HFF-Myc (cell line): ENCODE measurements at regions not wholly inside any gene's neighbourhood (a gene's known extent, or its start where the extent isn't known, plus 50 kb on each side); places are given as distances from the start of the nearest gene placed in this dataset.

Experiments
- DNase-seq: peaks from one replicate; pipeline ENCODE4 v3.0.0-alpha.2; 2011; ENCODE audit warnings: low read depth; ENCODE audit errors: extremely low read depth
- H3K4me3 ChIP-seq: replicated peaks from 2 replicates; pipeline ENCODE4 v1.5.1; 2011; ENCODE audit warnings: low read depth, mild to moderate bottlenecking, control low read depth, low read length
- TF ChIP-seq, protein P1 (sequence below): IDR thresholded peaks from 2 replicates; pipeline ENCODE4 v1.5.1; 2012; ENCODE audit warnings: mild to moderate bottlenecking, low read depth, low read length, control low read depth; ENCODE audit errors: missing control alignments

DNA sequence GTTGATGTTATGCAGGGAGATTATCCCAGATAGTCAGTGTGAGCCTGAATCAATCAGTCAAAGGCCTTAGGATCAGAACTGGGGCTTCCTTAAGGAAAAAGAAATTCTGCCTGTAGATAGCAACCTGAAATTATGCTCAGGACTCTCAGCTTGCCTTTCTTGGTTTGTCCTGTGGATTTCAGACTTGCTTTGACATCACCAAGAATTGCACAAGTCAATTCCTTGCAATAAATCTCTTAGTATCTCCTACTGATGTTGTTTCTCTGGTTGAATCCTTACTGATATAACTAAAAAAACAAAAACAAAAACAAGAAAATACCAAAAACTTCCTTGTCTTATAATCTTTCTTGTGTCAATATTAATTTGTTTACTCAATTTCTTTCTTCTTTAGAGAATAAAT is 258.9 kb upstream of the TCF21 start:
- no peak overlapping the region for H3K4me3 ChIP-seq
- no peak for DNase-seq
- TF ChIP-seq, protein P1, sequence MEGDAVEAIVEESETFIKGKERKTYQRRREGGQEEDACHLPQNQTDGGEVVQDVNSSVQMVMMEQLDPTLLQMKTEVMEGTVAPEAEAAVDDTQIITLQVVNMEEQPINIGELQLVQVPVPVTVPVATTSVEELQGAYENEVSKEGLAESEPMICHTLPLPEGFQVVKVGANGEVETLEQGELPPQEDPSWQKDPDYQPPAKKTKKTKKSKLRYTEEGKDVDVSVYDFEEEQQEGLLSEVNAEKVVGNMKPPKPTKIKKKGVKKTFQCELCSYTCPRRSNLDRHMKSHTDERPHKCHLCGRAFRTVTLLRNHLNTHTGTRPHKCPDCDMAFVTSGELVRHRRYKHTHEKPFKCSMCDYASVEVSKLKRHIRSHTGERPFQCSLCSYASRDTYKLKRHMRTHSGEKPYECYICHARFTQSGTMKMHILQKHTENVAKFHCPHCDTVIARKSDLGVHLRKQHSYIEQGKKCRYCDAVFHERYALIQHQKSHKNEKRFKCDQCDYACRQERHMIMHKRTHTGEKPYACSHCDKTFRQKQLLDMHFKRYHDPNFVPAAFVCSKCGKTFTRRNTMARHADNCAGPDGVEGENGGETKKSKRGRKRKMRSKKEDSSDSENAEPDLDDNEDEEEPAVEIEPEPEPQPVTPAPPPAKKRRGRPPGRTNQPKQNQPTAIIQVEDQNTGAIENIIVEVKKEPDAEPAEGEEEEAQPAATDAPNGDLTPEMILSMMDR, result no peak

GRCh38 chr6:133630651-133631050 is 258.3 kb upstream of the TCF21 start:
- no peak overlapping the region for H3K4me3 ChIP-seq
- TF ChIP-seq, protein P1, result no peak
- no peak for DNase-seq

- TF ChIP-seq, protein P1, result no peak
- no peak for DNase-seq
- no peak overlapping the region for H3K4me3 ChIP-seq
Measured at GRCh38 chr6:133631421-133631820, 257.5 kb upstream of the TCF21 start.

- TF ChIP-seq, protein P1, result no peak
- no peak for DNase-seq
- no peak overlapping the region for H3K4me3 ChIP-seq
Measured at GRCh38 chr6:133632206-133632605, 256.7 kb upstream of the TCF21 start.

GRCh38 chr6:133632906-133633305 is 256.0 kb upstream of the TCF21 start:
- TF ChIP-seq, protein P1, result no peak
- no peak for DNase-seq
- no peak overlapping the region for H3K4me3 ChIP-seq

GRCh38 chr6:133634474-133634873 is 254.4 kb upstream of the TCF21 start:
- no peak overlapping the region for H3K4me3 ChIP-seq
- no peak for DNase-seq
- TF ChIP-seq, protein P1, result no peak

DNA sequence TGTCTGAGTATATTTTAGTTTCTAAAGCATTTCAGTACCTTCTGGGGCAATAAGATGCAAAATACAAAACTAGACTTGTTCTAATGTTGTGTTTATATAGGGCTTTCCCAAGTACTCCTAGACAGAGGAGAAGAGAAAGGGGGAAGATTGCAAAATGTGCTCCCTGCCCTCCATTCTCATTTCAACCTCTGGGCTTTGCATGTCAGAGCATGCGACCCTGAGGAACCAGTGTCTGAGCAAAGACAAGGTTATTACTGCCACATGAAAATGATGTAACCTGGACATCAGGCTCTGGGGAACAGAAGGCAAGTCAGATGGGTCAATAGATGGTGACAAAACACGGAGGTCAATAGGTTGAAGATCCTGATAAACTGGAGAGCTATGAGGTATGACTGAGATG is 253.5 kb upstream of the TCF21 start:
- DNase-seq, result no peak
- TF ChIP-seq, protein P1, result no peak
- no peak overlapping the region for H3K4me3 ChIP-seq
